GM12891 (cell line): ENCODE measurements at regions not wholly inside any gene's neighbourhood (a gene's known extent, or its start where the extent isn't known, plus 50 kb on each side); places are given as distances from the start of the nearest gene placed in this dataset.
"Not testable (repeated sequence)": the region's sequence is repeated elsewhere in the genome, so short reads cannot be mapped to it uniquely, and the experiment has no call there.

ENCODE experiments used
- DNase-seq: peaks from one replicate; pipeline ENCODE4 v3.0.0; 2011; ENCODE audit warnings: low spot score; ENCODE audit not compliant: insufficient read length
- FAIRE-seq: peaks from 2 replicates; lab custom pipeline; 2011; peaks lifted over from hg19 to GRCh38; lab: Jason Lieb, UNC
- PAX5 ChIP-seq: IDR thresholded peaks from 2 replicates; pipeline ENCODE4 v1.6.1; 2011; ENCODE audit warnings: low read length, moderate library complexity, mild to moderate bottlenecking; ENCODE audit not compliant: insufficient read depth, severe bottlenecking
- POLR2A ChIP-seq: IDR thresholded peaks from 2 replicates; pipeline ENCODE4 v1.6.1; 2011; ENCODE audit warnings: low read depth, low read length, control low read depth
- POLR2AphosphoS5 ChIP-seq: IDR thresholded peaks from 2 replicates; pipeline ENCODE4 v1.6.1; 2011; ENCODE audit warnings: low read depth, low read length, control low read depth
- POU2F2 ChIP-seq: IDR thresholded peaks from 2 replicates; pipeline ENCODE4 v1.6.1; 2011; ENCODE audit warnings: low read depth, mild to moderate bottlenecking, control low read depth, low read length, moderate library complexity
- SPI1 ChIP-seq: IDR thresholded peaks from 2 replicates; pipeline ENCODE4 v1.6.1; 2011; ENCODE audit warnings: low read depth, low read length, control low read depth
- TAF1 ChIP-seq: IDR thresholded peaks from 2 replicates; pipeline ENCODE4 v1.6.1; 2011; ENCODE audit warnings: low read depth, low read length, control low read depth

DNA sequence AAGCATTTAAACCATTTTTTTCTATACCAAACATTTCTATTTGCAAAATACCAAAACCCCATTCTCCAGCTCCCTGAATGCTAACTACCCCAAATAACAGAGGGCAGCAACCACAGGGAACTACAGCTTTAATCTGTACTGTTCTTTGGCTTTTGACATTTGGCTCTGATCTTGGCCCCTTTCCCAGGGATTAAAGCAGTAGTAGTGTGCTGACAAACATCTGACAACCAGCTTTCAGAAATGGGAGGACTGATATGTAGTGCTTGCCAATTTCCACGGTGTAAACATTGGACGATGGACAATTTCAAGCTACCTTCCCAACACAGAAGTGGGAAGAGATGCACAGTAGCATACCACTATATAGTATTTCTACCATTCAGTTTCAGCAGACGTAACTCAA is 88.4 kb upstream of the TEAD1 start:
- no peak for FAIRE-seq
- no peak for TF ChIP-seq PAX5
- no peak for TF ChIP-seq TAF1
- TF ChIP-seq POLR2AphosphoS5: no peak
- no peak for TF ChIP-seq POU2F2
- no peak for DNase-seq

DNA sequence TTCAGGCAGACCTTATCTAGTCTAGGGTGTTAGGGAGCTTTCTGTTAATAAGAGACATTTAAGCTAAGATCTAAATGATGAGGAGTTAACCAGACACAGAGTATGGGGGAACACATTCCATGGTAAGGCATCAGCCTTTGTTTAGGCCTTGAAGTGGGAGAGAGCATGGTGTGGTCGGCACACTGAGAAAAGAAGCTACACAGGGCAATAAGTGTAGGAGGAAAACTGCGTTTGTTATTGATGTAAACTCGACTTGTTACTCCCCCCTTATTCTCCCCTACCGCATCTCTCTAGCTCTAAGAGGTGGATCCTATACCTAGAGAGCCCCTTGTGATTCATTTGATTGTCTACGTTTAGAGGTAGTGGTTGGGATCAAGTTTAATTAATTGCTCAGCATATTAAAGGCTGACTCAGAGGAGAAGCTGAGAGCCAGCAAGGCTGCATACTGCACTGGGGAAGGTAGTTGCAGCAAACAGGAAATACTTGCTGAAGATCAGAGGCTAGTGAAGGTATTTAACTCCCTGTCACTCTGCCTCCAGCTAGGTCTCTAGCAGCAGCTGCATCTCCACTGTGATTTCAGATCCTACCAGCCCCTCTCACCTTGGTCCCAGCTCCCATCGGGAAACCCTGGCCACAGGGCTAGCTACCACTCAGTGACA is 86.8 kb upstream of the TEAD1 start:
- FAIRE-seq: no peak
- no peak for TF ChIP-seq POLR2A
- no peak for TF ChIP-seq POU2F2
- no peak for TF ChIP-seq PAX5
- no peak for TF ChIP-seq POLR2AphosphoS5
- TF ChIP-seq TAF1: no peak
- TF ChIP-seq SPI1: no peak
- no peak for DNase-seq

DNA sequence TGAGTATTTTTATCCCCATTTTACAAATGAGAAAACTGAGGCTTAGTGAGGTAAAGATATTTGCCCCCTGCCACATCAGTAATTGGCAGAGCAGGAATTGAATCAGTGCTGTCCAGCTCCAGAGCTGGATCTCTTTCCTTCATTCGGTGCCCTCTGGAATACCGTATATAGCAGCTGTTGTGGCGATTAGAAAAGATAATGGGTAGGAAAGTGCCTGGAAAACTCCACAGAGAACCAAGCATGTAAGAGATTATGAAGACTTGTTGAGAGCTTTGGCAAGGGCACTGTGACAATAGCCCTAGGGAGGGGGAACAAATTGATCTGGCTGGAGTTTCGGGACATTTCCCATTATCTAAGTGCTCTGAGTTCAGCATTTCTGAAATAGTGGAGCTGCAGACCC is 82.5 kb upstream of the TEAD1 start:
- TF ChIP-seq POLR2AphosphoS5: no peak
- no peak for TF ChIP-seq SPI1
- no peak for TF ChIP-seq POLR2A
- TF ChIP-seq PAX5: no peak
- no peak for TF ChIP-seq POU2F2
- TF ChIP-seq TAF1: no peak
- no peak for DNase-seq
- no peak for FAIRE-seq

DNA sequence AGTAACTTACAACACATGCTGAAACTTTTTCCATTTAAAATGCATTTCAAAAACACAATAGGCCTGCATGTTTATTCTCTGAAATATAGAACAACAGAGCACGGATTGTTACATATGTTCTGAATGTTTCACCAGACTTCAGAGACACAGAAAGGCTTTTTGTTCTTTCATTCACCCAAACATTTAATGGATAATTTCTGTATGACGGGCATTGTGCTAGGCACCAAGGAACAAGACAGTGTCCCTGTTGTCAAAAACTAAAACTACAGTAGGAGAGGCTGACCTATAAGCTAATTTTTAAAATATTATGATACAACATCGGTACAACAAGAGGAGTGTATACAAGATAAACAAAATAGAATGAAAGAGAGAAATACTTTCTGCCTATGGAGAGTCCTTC is 81.9 kb upstream of the TEAD1 start:
- FAIRE-seq (no peak), DNase-seq (no peak)
- no peak for TF ChIP-seq POLR2AphosphoS5
- no peak for TF ChIP-seq TAF1
- no peak for TF ChIP-seq PAX5
- no peak for TF ChIP-seq SPI1
- no peak for TF ChIP-seq POLR2A
- TF ChIP-seq POU2F2: no peak

DNA sequence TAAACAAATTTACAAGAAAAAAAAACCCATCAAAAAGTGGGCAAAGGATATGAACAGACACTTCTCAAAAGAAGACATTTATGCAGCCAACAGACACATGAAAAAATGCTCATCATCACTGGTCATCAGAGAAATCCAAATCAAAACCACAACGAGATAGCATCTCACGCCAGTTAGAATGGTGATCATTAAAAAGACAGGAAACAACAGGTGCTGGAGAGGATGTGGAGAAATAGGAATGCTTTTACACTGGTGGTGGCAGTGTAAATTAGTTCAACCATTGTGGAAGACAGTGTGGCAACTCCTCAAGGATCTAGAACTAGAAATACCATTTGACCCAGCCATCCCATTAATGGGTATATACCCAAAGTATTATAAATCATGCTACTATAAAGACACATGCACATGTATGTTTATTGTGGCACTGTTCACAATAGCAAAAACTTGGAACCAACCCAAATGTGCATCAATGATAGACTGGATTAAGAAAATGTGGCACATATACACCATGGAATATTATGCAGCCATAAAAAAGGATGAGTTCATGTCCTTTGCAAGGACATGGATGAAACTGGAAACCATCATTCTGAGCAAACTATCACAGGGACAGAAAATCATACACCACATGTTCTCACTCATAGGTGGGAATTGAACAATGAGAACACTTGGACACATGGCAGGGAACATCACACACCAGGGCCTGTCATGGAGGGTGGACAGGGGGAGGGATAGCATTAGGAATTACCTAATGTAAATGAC is 79.0 kb upstream of the TEAD1 start:
- not testable (repeated sequence) for FAIRE-seq, DNase-seq

DNA sequence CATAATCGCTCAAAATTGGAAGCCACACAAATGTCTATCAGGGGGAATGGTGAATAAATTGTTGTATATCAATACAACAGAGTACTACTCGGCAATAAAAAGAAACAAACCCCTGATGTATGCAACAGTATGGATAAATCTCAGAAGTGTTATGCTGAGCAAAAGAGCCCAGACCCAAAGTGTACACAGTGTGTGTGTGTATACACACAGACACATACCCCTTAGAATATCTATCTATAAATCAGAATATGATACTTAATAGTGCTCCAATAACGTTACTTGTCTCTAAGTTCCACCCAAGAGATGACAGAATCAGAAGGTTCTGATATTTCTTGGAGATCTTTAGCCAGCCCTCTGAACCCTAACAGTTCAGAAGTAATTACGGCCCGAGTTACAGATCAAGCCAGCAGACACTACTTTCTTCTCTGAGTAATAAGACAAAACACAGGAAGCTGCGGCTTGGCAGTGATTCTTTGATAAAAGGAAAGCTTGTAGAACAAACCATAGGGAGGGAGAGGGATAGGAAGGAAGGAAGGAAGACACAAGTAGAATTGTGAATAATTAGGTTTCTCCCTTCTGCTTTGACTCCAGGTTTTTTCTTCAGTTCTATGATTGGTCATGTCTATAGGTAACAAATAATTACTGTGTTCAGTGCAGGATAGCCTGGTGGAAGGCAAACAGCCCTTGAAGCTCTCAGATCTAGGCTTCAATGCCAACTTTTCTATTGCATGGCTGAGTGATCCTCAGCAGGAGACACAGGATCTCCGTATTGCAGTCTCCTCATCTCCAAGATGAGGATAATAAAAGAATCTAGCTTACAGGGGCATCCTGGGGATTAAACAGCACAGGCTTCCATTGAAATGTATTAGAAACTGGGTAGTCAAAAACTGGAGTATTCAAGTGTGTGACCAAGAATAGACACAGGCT is 75.6 kb upstream of the TEAD1 start:
- no peak for TF ChIP-seq SPI1
- no peak for TF ChIP-seq TAF1
- TF ChIP-seq PAX5: no peak
- DNase-seq (no peak), FAIRE-seq (no peak)

DNA sequence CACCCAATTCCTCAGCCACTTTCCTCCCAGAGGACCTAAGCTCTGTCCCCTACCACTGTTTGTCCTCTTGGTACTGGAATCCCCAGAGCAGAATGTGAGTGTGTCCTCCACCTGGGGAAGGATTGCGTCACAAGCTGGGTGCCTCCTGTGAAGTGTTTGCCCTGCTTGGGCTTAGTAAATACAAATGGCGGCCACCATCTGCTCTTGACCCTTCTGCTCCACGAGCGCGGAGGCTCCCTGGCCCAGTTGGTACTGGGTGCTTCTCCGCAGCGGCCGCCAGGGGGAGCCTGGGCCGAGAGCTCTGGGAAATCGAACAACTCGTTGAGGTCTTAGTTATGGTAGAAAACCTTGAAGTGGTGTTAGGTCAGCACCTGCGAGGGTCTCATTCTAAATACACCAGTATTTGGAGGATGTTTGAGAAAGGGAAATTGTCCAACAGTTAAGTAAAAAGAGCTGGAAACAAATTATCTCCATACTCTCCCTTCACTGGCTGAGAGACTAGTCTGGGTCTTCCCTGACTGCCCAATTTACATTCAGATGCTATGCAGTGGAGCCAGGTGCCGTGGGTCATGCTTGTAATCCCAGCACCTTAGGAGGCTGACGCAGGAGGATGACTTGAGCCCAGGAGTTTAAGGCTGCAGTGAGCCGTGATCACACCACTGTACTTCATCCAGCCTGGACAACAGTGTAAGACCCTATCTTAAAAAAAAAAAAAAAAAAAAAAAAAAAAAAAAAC is 74.6 kb upstream of the TEAD1 start:
- peak; percentile 32 for DNase-seq
- TF ChIP-seq POLR2AphosphoS5: no peak
- no peak for TF ChIP-seq POLR2A
- no peak for TF ChIP-seq PAX5
- no peak for TF ChIP-seq SPI1
- peak; percentile 48 for FAIRE-seq

DNA sequence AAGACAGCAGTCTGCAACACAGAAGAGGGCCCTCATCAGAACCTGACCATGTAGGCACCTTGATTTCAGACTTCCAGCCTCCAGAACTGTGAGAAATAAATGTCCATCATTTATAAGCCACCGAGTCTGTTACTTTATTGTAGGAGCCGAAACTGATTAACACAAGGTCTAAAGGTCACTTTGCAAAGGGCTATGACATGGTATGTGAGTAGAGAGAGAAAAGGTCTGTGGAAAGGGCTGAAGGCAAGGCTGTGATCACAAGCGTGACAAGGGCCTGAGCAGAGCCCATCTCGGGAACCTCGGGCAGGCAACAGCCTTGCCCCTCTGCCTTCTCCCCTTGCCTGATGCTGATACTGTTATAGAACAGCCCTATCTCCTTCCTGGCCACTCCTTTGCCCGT is 73.4 kb upstream of the TEAD1 start:
- TF ChIP-seq TAF1 (no peak), POLR2A (no peak), POLR2AphosphoS5 (no peak), PAX5 (no peak), POU2F2 (no peak), SPI1 (no peak)
- DNase-seq (no peak), FAIRE-seq (no peak)

DNA sequence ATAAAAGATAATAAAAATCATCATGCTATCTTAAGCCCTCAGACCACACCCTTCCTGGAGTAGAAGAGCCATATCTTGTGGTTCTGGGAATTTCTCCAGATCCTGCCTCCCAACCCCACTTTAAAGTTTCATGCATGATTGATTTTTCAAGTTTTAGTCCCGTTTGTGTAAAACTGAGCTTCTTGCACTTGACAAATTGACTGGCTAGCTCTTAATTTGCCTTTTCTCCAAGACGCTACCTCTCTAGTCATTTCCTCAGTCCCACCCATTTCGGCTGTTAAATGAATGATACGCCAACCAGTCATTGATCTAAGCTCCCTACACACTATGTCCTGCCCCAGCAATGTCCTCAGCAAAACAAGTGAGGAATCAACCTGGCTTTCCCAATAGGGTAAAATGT is 71.8 kb upstream of the TEAD1 start:
- TF ChIP-seq POLR2AphosphoS5 (no peak), POU2F2 (no peak), TAF1 (no peak), PAX5 (no peak), POLR2A (no peak), SPI1 (no peak)
- no peak for FAIRE-seq
- DNase-seq: no peak
